Transverse colon (tissue), 4 donors: ENCODE measurements at regions not wholly inside any gene's neighbourhood (a gene's known extent, or its start where the extent isn't known, plus 50 kb on each side); places are given as distances from the start of the nearest gene placed in this dataset.

ENCODE experiments used
- CTCF ChIP-seq, 5 experiments: fragments of 200-600 bp in 3 of 5; fragments of 450-650 bp in 2 of 5; sonication (generic) in 3 of 5; IDR thresholded peaks; 1 replicate in 2 of 5; 2 replicates in 3 of 5; pipeline ENCODE4 v1.5.1; 2016 to 2017; ENCODE audit warnings: antibody characterized with exemption in 5 of 5, inconsistent platforms in 3 of 5, mild to moderate bottlenecking in 2 of 5, moderate library complexity in 1 of 5
- POLR2A ChIP-seq: fragments of 450-650 bp; IDR thresholded peaks from one replicate; pipeline ENCODE4 v1.6.1; 2016; ENCODE audit warnings: antibody characterized with exemption, mild to moderate bottlenecking, moderate library complexity
- POLR2AphosphoS5 ChIP-seq, 3 donors: sonication (generic); formaldehyde crosslinking; IDR thresholded peaks; one replicate each; pipeline ENCODE4 v1.6.1; 2016; ENCODE audit warnings: antibody characterized with exemption in 3 of 3

- TF ChIP-seq POLR2A, result no peak
- peak in 2 of 3 donors; percentile 62 to 77 for TF ChIP-seq POLR2AphosphoS5 (IDR thresholded peaks at IDR 0.05)
- TF ChIP-seq CTCF (IDR thresholded peaks at IDR 0.05), result no peak
Measured at GRCh38 chr12:89225808-89226411, 126.4 kb downstream of the DUSP6 start.
